ENCODE measurements at regions not wholly inside any gene's neighbourhood (a gene's known extent, or its start where the extent isn't known, plus 50 kb on each side); places are given as distances from the start of the nearest gene placed in this dataset.

DNA sequence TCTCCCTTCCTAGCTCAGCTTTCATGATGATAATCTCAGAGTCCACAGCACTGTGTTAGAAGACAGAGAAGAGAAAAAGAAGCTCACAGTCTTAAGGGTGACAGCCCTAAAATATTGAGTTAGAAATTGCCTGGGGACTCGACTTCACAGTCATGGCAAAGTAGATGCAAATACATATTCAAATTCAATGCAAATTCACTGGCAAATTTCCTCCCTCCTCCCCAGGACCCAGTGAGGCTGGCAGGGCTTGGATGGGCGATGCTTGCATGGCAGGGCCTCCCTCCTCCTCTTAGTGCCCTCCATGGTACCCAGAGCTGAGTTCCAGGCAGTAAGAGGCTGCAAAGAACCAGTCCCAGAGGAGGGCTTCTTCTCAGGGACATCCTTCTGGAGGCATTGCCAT, 115.6 kb upstream of the UQCRFS1 start:
- H3K4me1 ChIP-seq (ENCODE audit: control insufficient read depth, extremely low read depth, insufficient read depth, low read length) = no peaks in the 10 kb centered on the region
- no peak overlapping the region for H2AFZ ChIP-seq (ENCODE audit: control insufficient read depth, low read length)
- no peaks in the 10 kb centered on the region for H3K27me3 ChIP-seq (ENCODE audit: control insufficient read depth, extremely low read depth, insufficient read depth, low read length)
- H3K9me3 ChIP-seq (ENCODE audit: control insufficient read depth, low read depth, low read length) = peaks cover 16% of the 10 kb centered on the region
- dilution Hi-C loops (cut with MboI; ENCODE audit: extremely low pct_ligation_motif_present, low sequenced_read_pairs) = no loop called here
- no peak for TF ChIP-seq EZH2 (IDR thresholded peaks at IDR 0.05; ENCODE audit: low read length)
- TF ChIP-seq, protein P1, sequence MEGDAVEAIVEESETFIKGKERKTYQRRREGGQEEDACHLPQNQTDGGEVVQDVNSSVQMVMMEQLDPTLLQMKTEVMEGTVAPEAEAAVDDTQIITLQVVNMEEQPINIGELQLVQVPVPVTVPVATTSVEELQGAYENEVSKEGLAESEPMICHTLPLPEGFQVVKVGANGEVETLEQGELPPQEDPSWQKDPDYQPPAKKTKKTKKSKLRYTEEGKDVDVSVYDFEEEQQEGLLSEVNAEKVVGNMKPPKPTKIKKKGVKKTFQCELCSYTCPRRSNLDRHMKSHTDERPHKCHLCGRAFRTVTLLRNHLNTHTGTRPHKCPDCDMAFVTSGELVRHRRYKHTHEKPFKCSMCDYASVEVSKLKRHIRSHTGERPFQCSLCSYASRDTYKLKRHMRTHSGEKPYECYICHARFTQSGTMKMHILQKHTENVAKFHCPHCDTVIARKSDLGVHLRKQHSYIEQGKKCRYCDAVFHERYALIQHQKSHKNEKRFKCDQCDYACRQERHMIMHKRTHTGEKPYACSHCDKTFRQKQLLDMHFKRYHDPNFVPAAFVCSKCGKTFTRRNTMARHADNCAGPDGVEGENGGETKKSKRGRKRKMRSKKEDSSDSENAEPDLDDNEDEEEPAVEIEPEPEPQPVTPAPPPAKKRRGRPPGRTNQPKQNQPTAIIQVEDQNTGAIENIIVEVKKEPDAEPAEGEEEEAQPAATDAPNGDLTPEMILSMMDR (optimal IDR thresholded peaks at IDR 0.05 in 1 of 3, IDR thresholded peaks at IDR 0.05 in 1 of 3, conservative IDR thresholded peaks at IDR 0.05 in 1 of 3; ENCODE audit: extremely low read depth in 1 of 3, insufficient read depth in 2 of 3, low read length in 3 of 3) = no peak
- H3K4me2 ChIP-seq (ENCODE audit: control insufficient read depth, extremely low read depth, insufficient read depth, low read depth, low read length) = no peak overlapping the region
- DNase-seq (ENCODE audit: low read depth, low spot score) (no peak), FAIRE-seq (no peak)
- H4K20me1 ChIP-seq (ENCODE audit: control insufficient read depth, extremely low read depth, insufficient read depth, low read length) = no peaks in the 10 kb centered on the region
- no peaks in the 10 kb centered on the region for H3K36me3 ChIP-seq (ENCODE audit: control insufficient read depth in 2 of 2, extremely low read depth in 1 of 2, insufficient read depth in 2 of 2, low read length in 2 of 2)
- no peaks in the 10 kb centered on the region for H3K79me2 ChIP-seq (ENCODE audit: control insufficient read depth, insufficient read depth, low read length)
- H3K9me1 ChIP-seq (ENCODE audit: control insufficient read depth, extremely low read depth, insufficient read depth, low read length) = no peaks in the 10 kb centered on the region
- no peak overlapping the region for H3K4me3 ChIP-seq (ENCODE audit: control insufficient read depth in 2 of 3, extremely low read depth in 1 of 3, insufficient read depth in 2 of 3, low read depth in 1 of 3, low read length in 3 of 3)
- H3K27ac ChIP-seq (ENCODE audit: control insufficient read depth, insufficient read depth, low read length) = no peak overlapping the region
- no peak overlapping the region for H3K9ac ChIP-seq (ENCODE audit: control insufficient read depth, extremely low read depth, insufficient read depth, low read length)

DNA sequence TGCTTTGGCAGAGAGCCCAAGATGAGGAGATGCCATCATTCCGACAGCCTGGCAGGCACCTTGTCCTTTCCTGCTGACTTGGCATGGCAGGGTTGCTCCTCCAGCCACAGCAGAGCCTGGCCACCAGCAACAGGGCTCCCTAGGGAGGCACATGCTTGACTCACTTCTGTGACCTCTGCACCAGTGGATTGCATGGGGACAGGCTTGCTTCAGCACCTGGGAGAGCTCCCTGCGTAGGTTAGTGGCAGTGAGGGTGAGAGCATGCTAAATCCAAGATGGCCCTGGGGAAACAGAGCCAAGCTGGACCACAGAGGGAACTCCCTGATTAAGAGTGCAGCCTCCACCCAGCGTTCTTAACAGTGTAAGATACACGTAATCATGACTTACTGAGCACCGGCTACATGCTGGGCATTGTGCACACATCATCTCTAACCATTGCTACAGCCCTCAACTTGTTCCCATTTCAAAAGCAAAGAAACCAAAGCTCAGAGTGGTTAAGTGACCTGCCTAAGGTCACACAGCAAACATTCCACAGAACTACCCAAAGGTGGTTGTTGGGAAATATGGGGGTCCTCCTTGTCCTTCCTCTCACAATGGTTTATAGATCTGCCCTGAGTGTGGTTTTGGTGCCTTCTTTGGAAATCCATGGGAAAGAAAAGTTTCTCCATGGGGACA, 116.6 kb upstream of the UQCRFS1 start:
- no peak for TF ChIP-seq EZH2 (IDR thresholded peaks at IDR 0.05; ENCODE audit: low read length)
- TF ChIP-seq, protein P1 (optimal IDR thresholded peaks at IDR 0.05 in 1 of 3, IDR thresholded peaks at IDR 0.05 in 1 of 3, conservative IDR thresholded peaks at IDR 0.05 in 1 of 3; ENCODE audit: extremely low read depth in 1 of 3, insufficient read depth in 2 of 3, low read length in 3 of 3) = no peak
- H3K79me2 ChIP-seq (ENCODE audit: control insufficient read depth, insufficient read depth, low read length) = no peaks in the 10 kb centered on the region
- no peaks in the 10 kb centered on the region for H3K9me1 ChIP-seq (ENCODE audit: control insufficient read depth, extremely low read depth, insufficient read depth, low read length)
- H3K4me2 ChIP-seq (ENCODE audit: control insufficient read depth, extremely low read depth, insufficient read depth, low read depth, low read length) = no peak overlapping the region
- H3K27me3 ChIP-seq (ENCODE audit: control insufficient read depth, extremely low read depth, insufficient read depth, low read length) = no peaks in the 10 kb centered on the region
- DNase-seq (ENCODE audit: low read depth, low spot score) (no peak), FAIRE-seq (no peak)
- peaks cover 9% of the 10 kb centered on the region for H3K9me3 ChIP-seq (ENCODE audit: control insufficient read depth, low read depth, low read length)
- no peaks in the 10 kb centered on the region for H3K4me1 ChIP-seq (ENCODE audit: control insufficient read depth, extremely low read depth, insufficient read depth, low read length)
- H4K20me1 ChIP-seq (ENCODE audit: control insufficient read depth, extremely low read depth, insufficient read depth, low read length) = no peaks in the 10 kb centered on the region
- H2AFZ ChIP-seq (ENCODE audit: control insufficient read depth, low read length) = no peak overlapping the region
- H3K4me3 ChIP-seq (ENCODE audit: control insufficient read depth in 2 of 3, extremely low read depth in 1 of 3, insufficient read depth in 2 of 3, low read depth in 1 of 3, low read length in 3 of 3) = no peak overlapping the region
- no peaks in the 10 kb centered on the region for H3K36me3 ChIP-seq (ENCODE audit: control insufficient read depth in 2 of 2, extremely low read depth in 1 of 2, insufficient read depth in 2 of 2, low read length in 2 of 2)
- no peak overlapping the region for H3K9ac ChIP-seq (ENCODE audit: control insufficient read depth, extremely low read depth, insufficient read depth, low read length)
- dilution Hi-C loops (cut with MboI; ENCODE audit: extremely low pct_ligation_motif_present, low sequenced_read_pairs) = no loop called here
- H3K27ac ChIP-seq (ENCODE audit: control insufficient read depth, insufficient read depth, low read length) = no peak overlapping the region

All from keratinocyte (primary cell).